Retinal pigment epithelial cell (primary cell): ENCODE measurements at regions not wholly inside any gene's neighbourhood (a gene's known extent, or its start where the extent isn't known, plus 50 kb on each side); places are given as distances from the start of the nearest gene placed in this dataset.

Experiments
- DNase-seq: peaks from one replicate; pipeline ENCODE4 v3.0.0-alpha.2; 2010; ENCODE audit warnings: low read depth
- H3K4me3 ChIP-seq: 2 replicates; pipeline ENCODE4 v1.5.1; 2011; ENCODE audit warnings: mild to moderate bottlenecking, low read length, control low read depth, moderate library complexity
- CTCF ChIP-seq: conservative IDR thresholded peaks from 2 replicates; pipeline ENCODE4 v1.5.1; 2011; ENCODE audit warnings: low read depth, low read length, control low read depth, inconsistent platforms

GRCh38 chr10:78919181-78919966 is 149.4 kb upstream of the ZMIZ1 start:
- DNase-seq, result no peak
- H3K4me3 ChIP-seq, result no peak overlapping the region
- no peak for TF ChIP-seq CTCF

GRCh38 chr10:78920011-78920410 is 148.8 kb upstream of the ZMIZ1 start:
- no peak for DNase-seq
- TF ChIP-seq CTCF, result no peak
- H3K4me3 ChIP-seq, result no peak overlapping the region

- no peak overlapping the region for H3K4me3 ChIP-seq
- TF ChIP-seq CTCF, result no peak
- DNase-seq, result no peak
These were observed 146.9 kb upstream of the ZMIZ1 start for GRCh38 chr10:78921895-78922294.

- no peak for DNase-seq
- no peak for TF ChIP-seq CTCF
- no peak overlapping the region for H3K4me3 ChIP-seq
These were observed 145.0 kb upstream of the ZMIZ1 start for GRCh38 chr10:78923647-78924318.

GRCh38 chr10:78924319-78925003 is 144.3 kb upstream of the ZMIZ1 start:
- no peak for TF ChIP-seq CTCF
- DNase-seq, result no peak
- no peak overlapping the region for H3K4me3 ChIP-seq

GRCh38 chr10:78925275-78925674 is 143.5 kb upstream of the ZMIZ1 start:
- no peak overlapping the region for H3K4me3 ChIP-seq
- no peak for DNase-seq
- TF ChIP-seq CTCF, result no peak
